Stomach (tissue), 8 donors: ENCODE measurements at regions not wholly inside any gene's neighbourhood (a gene's known extent, or its start where the extent isn't known, plus 50 kb on each side); places are given as distances from the start of the nearest gene placed in this dataset.

Source experiments
- DNase-seq, 2 donors: peaks; one replicate each; pipeline versions ENCODE4 v3.0.0 to v3.0.0-alpha.2; 2013 to 2019
- H3K27ac ChIP-seq, 5 donors: fragments of 200-600 bp in 4 of 5; sonication (generic) in 4 of 5; one replicate each; pipeline ENCODE4 v1.5.1; 2013 to 2019; ENCODE audit warnings: mild to moderate bottlenecking in 1 of 5, moderate library complexity in 1 of 5
- H3K27me3 ChIP-seq, 3 donors: fragments of 200-600 bp; sonication (generic); one replicate each; pipeline ENCODE4 v1.5.1; 2017 to 2019; ENCODE audit warnings: mixed run types in 1 of 3
- H3K36me3 ChIP-seq, 4 donors: fragments of 200-600 bp; sonication (generic); 1 replicate in 3 of 4; 2 replicates in 1 of 4; pipeline ENCODE4 v1.5.1; 2016 to 2019
- H3K4me1 ChIP-seq, 4 donors: fragments of 200-600 bp; sonication (generic); one replicate each; pipeline ENCODE4 v1.5.1; 2016 to 2019
- H3K4me3 ChIP-seq, 4 donors: fragments of 200-600 bp; sonication (generic) in 3 of 4; one replicate each; pipeline ENCODE4 v1.5.1; 2016 to 2019; ENCODE audit warnings: mild to moderate bottlenecking in 1 of 4
- H3K9me3 ChIP-seq, 4 donors: fragments of 200-600 bp; sonication (generic); one replicate each; pipeline ENCODE4 v1.5.1; 2016 to 2019
- CTCF ChIP-seq, 7 experiments: fragments of 450-650 bp in 4 of 7; fragments of 200-600 bp in 3 of 7; sonication (generic) in 3 of 7; IDR thresholded peaks; one replicate each; pipeline ENCODE4 v1.5.1; 2016 to 2019; ENCODE audit warnings: antibody characterized with exemption in 7 of 7, control low read depth in 2 of 7, mild to moderate bottlenecking in 1 of 7
- EP300 ChIP-seq: sonication (generic); formaldehyde crosslinking; IDR thresholded peaks from one replicate; pipeline ENCODE4 v1.6.1; 2017; ENCODE audit warnings: antibody characterized with exemption
- POLR2A ChIP-seq, 4 donors: fragments of 450-650 bp; IDR thresholded peaks; one replicate each; pipeline ENCODE4 v1.6.1; 2016; ENCODE audit warnings: antibody characterized with exemption in 4 of 4, control low read depth in 2 of 4, mild to moderate bottlenecking in 1 of 4, moderate library complexity in 1 of 4
- POLR2AphosphoS5 ChIP-seq, 3 donors: sonication (generic); formaldehyde crosslinking; IDR thresholded peaks; one replicate each; pipeline ENCODE4 v1.6.1; 2016; ENCODE audit warnings: antibody characterized with exemption in 3 of 3
- WGBS, 5 donors: extraction: QIAGEN DNeasy Blood & Tissue Kit in 3 of 5; methylation state at CpG; one replicate each; pipeline versions ENCODE4 v1.1.5 to v1.1.7; 2013 to 2018; 5-methylcytosine and 5-hydroxymethylcytosine counted together
- intact Hi-C: fragments of 100-400 bp; cut with DNase I; formaldehyde crosslinking; loops from one replicate; pipeline ENCODE4 v1.15.1; 2023; ENCODE audit warnings: low total_unique reads
- donor health status: healthy with polysubstance abuse.
- donor health status: Bipolar disorder and iron deficiency.
- donor health status: healthy.

DNA sequence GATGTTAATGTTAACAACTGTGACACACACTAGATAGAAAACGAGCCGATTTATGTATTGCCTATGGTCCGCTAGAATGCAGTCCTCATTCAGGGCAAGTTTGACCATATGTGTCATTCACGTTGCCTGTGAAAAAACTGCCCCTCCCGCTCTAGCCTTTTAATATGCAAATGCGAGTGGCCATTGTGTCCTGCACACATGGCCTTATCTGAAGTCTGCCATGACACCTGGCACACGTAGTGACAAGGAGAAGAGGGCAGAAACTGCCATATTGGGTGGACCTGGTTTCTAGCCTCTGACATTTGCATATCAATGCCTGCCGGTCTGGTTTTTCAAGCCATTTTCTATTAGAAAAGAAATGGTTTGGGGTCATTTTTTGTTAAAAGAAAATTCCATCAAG is 303.3 kb upstream of the TECRL start:
- Histone ChIP-seq H3K27me3 (no peaks in the 10 kb centered on the region), H3K27ac (no peak overlapping the region), H3K4me3 (no peak overlapping the region), H3K36me3 (no peaks in the 10 kb centered on the region), H3K9me3 (no peaks in the 10 kb centered on the region), H3K4me1 (no peaks in the 10 kb centered on the region)
- TF ChIP-seq EP300, result no peak
- no peak for TF ChIP-seq POLR2A (IDR thresholded peaks at IDR 0.05)
- TF ChIP-seq POLR2AphosphoS5 (IDR thresholded peaks at IDR 0.05), result no peak
- TF ChIP-seq CTCF (IDR thresholded peaks at IDR 0.05), result no peak
- 69 to 76% (median 72%) methylated on average over 8 of the region's 8 CpGs for WGBS, 5 donors
- intact Hi-C loops, result no loop called here
- DNase-seq, result no peak

- Histone ChIP-seq H3K27me3 (no peaks in the 10 kb centered on the region), H3K36me3 (no peaks in the 10 kb centered on the region), H3K4me3 (no peak overlapping the region), H3K9me3 (no peaks in the 10 kb centered on the region), H3K4me1 (no peaks in the 10 kb centered on the region), H3K27ac (no peak overlapping the region)
- no peak for DNase-seq
- intact Hi-C loops, result no loop called here
- TF ChIP-seq CTCF (IDR thresholded peaks at IDR 0.05) (no peak), POLR2A (IDR thresholded peaks at IDR 0.05) (no peak), POLR2AphosphoS5 (IDR thresholded peaks at IDR 0.05) (no peak), EP300 (no peak)
- WGBS, 5 donors, result 84 to 90% (median 87%) methylated on average over 3 of the region's 3 CpGs
Measured at GRCh38 chr4:64705989-64706388, 296.7 kb upstream of the TECRL start.

DNA sequence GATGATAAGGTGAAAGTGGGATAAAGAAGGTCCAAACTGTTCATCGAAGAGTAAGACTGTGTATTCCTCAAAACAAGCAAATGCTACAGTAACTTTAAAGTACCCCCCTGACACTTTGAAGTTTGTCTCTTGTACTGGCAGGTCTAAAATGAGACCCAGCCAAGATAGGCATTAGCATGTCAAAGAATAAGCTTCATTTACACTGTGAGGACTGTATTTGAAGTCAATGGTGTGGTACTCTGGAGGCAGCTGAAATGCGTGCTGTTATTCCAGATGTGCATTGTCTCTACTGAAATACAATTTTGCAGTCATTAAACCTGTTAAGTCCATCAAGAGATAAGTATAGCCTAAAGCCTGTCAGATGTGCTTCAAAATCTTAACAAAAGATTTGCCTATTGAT is 288.9 kb upstream of the TECRL start:
- DNase-seq, result no peak
- H3K27me3 ChIP-seq, result no peaks in the 10 kb centered on the region
- H3K36me3 ChIP-seq, result no peaks in the 10 kb centered on the region
- H3K4me3 ChIP-seq, result no peak overlapping the region
- H3K27ac ChIP-seq, result no peak overlapping the region
- intact Hi-C loops, result no loop called here
- no peaks in the 10 kb centered on the region for H3K4me1 ChIP-seq
- TF ChIP-seq POLR2A (IDR thresholded peaks at IDR 0.05), result no peak
- no peak for TF ChIP-seq POLR2AphosphoS5 (IDR thresholded peaks at IDR 0.05)
- TF ChIP-seq EP300, result no peak
- TF ChIP-seq CTCF (IDR thresholded peaks at IDR 0.05), result no peak
- WGBS, 5 donors, result 61 to 86% (median 73%) methylated on average over 2 of the region's 2 CpGs
- H3K9me3 ChIP-seq, result no peaks in the 10 kb centered on the region

DNA sequence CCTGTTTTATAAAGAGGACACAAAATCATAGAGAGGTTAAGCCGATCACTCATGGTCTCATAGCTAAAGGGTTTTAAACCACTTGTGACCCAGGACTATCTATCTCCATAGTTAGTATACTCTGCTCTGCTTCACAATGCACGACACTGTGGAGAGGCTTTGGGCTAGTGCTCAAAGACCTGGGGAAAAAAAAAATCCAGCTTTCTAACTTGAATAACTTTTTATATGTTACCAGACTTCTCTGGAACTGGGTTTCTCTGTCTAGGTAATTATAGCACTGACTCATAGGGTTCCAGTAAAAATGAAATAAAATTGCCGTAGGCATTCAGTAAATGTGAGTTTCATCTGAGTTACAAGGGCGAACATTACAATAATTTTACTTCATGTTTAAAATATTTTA is 273.7 kb upstream of the TECRL start:
- H3K27ac ChIP-seq, result no peak overlapping the region
- 79 to 90% (median 84%) methylated on average over 4 of the region's 4 CpGs for WGBS, 5 donors
- TF ChIP-seq POLR2A (IDR thresholded peaks at IDR 0.05) (no peak), EP300 (no peak), CTCF (IDR thresholded peaks at IDR 0.05) (no peak), POLR2AphosphoS5 (IDR thresholded peaks at IDR 0.05) (no peak)
- no peak for DNase-seq
- no peaks in the 10 kb centered on the region for H3K36me3 ChIP-seq
- H3K4me3 ChIP-seq, result no peak overlapping the region
- intact Hi-C loops, result no loop called here
- no peaks in the 10 kb centered on the region for H3K27me3 ChIP-seq
- H3K4me1 ChIP-seq, result no peaks in the 10 kb centered on the region
- peaks cover 0 to 18% (median 8%) of the 10 kb centered on the region in 4 donors for H3K9me3 ChIP-seq
